HG03342 (cell line): ENCODE measurements at regions not wholly inside any gene's neighbourhood (a gene's known extent, or its start where the extent isn't known, plus 50 kb on each side); places are given as distances from the start of the nearest gene placed in this dataset.
"Not testable (repeated sequence)": the region's sequence is repeated elsewhere in the genome, so short reads cannot be mapped to it uniquely, and the experiment has no call there.

Source experiments
- ATAC-seq: cut with Tn5 transposase; IDR thresholded peaks from one replicate; pipeline ENCODE4 v1.9.1; 2021; ENCODE audit warnings: mild to moderate bottlenecking, moderate library complexity; ENCODE audit not compliant: unreplicated experiment

GRCh38 chr10:33010132-33011037 is 52.4 kb upstream of the ITGB1 start:
- ATAC-seq, result no peak

GRCh38 chr10:33009244-33010131 is 51.5 kb upstream of the ITGB1 start:
- no peak for ATAC-seq

GRCh38 chr10:33008499-33009243 is 50.6 kb upstream of the ITGB1 start:
- ATAC-seq, result peak; percentile 64

DNA sequence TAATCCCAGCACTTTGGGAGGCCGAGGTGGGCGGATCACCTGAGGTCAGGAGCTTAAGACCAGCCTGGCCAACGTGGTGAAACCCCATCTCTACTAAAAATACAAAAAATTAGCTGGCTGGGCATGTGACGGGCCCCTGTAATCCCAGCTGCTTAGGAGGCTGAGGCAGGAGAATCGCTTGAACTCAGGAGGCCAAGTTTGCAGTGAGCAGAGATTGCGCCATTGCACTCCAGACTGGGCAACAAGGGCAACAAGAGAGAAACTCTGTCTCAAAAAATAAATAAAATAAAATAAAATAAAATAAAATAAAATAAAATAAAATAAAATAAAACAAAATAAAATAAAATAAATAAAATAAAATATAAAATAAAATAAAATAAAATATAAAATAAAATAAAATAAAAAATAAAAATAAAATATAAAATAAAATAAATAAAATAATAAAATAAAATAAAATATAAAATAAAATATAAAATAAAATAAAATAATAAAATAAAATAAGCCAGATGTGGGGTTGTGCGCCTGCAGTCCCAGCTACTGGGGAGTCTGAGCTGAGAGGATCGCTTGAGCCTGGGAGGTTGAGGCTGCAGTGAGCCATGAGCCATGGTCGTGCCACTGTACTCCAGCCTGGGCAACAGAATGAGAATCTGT is 49.8 kb upstream of the ITGB1 start:
- ATAC-seq, result not testable (repeated sequence)
